Activated CD8-positive, alpha-beta T cell treated with anti-CD3 and anti-CD28 coated beads for 36 hours (primary cell): ENCODE measurements at regions not wholly inside any gene's neighbourhood (a gene's known extent, or its start where the extent isn't known, plus 50 kb on each side); places are given as distances from the start of the nearest gene placed in this dataset.

Source experiments
- ATAC-seq: fragments of 200-7000 bp; cut with Tn5 transposase; one replicate; pipeline ENCODE4 v1.10.0; 2021; ENCODE audit warnings: mild to moderate bottlenecking, moderate library complexity
- CTCF ChIA-PET: fragments of 350-600 bp; sonication (Branson Sonifier 250); formaldehyde crosslinking; loops from one replicate; lab custom pipeline; 2021; ENCODE audit warnings: antibody characterized with exemption; lab: Charles Lee
- POLR2A ChIA-PET: fragments of 350-600 bp; sonication (Branson Sonifier 250); formaldehyde crosslinking; loops from one replicate; lab custom pipeline; 2021; ENCODE audit warnings: antibody characterized with exemption; lab: Charles Lee
- DNase-seq: peaks from one replicate; pipeline ENCODE4 v3.0.0-alpha.2; 2020
- H3K27ac Mint-ChIP-seq: one replicate; pipeline ENCODE4 v1.8.0; 2021; ENCODE audit warnings: mild to moderate bottlenecking, mixed read lengths
- H3K27me3 Mint-ChIP-seq: one replicate; pipeline ENCODE4 v1.8.0; 2021; ENCODE audit warnings: mixed read lengths
- H3K36me3 Mint-ChIP-seq: one replicate; pipeline ENCODE4 v1.8.0; 2021; ENCODE audit warnings: low read depth, mixed read lengths
- H3K4me1 Mint-ChIP-seq: one replicate; pipeline ENCODE4 v1.8.0; 2021; ENCODE audit warnings: low read depth, mixed read lengths
- H3K4me3 Mint-ChIP-seq: one replicate; pipeline ENCODE4 v1.8.0; 2021; ENCODE audit warnings: mild to moderate bottlenecking, moderate library complexity, mixed read lengths
- H3K9me3 Mint-ChIP-seq: one replicate; pipeline ENCODE4 v1.8.0; 2021; ENCODE audit warnings: mixed read lengths
- intact Hi-C: fragments of 100-400 bp; cut with micrococcal nuclease; formaldehyde crosslinking; loops from one replicate; pipeline ENCODE4 v1.10.0; 2022
- TF ChIP-seq, protein P1 (sequence below): fragments of 200-600 bp; IDR thresholded peaks from one replicate; pipeline ENCODE4 v1.8.0; 2022; ENCODE audit warnings: antibody characterized with exemption, mild to moderate bottlenecking

DNA sequence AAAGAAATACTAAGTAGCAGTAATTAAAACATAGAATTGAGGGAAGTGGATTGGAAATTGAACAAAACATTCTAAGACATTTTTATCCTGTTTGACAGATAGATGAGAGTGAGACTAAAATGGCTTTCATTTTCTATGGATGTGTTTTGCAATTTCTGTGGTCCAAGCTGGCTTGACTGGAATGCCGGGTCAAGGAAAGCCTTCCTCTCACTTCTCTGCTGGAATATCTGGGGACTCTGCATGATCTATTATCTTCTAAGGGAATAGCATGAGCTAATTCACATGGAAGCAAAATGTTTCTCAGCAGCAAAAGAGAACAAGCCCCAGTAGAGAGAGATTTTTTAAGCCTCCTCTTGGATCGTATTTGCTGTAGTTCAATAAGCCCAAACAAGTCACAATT is 407.9 kb upstream of the ATXN7L3B start:
- ATAC-seq, result no peak
- H3K4me3 Mint-ChIP-seq, result no peak overlapping the region
- H3K9me3 Mint-ChIP-seq, result peaks cover 8% of the 10 kb centered on the region
- POLR2A ChIA-PET, result no interaction called here
- TF ChIP-seq, protein P1, sequence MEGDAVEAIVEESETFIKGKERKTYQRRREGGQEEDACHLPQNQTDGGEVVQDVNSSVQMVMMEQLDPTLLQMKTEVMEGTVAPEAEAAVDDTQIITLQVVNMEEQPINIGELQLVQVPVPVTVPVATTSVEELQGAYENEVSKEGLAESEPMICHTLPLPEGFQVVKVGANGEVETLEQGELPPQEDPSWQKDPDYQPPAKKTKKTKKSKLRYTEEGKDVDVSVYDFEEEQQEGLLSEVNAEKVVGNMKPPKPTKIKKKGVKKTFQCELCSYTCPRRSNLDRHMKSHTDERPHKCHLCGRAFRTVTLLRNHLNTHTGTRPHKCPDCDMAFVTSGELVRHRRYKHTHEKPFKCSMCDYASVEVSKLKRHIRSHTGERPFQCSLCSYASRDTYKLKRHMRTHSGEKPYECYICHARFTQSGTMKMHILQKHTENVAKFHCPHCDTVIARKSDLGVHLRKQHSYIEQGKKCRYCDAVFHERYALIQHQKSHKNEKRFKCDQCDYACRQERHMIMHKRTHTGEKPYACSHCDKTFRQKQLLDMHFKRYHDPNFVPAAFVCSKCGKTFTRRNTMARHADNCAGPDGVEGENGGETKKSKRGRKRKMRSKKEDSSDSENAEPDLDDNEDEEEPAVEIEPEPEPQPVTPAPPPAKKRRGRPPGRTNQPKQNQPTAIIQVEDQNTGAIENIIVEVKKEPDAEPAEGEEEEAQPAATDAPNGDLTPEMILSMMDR, result no peak
- intact Hi-C loops, result no loop called here
- H3K27ac Mint-ChIP-seq, result no peak overlapping the region
- CTCF ChIA-PET, result no interaction called here
- H3K4me1 Mint-ChIP-seq, result no peaks in the 10 kb centered on the region
- no peak for DNase-seq
- H3K27me3 Mint-ChIP-seq, result no peaks in the 10 kb centered on the region
- no peaks in the 10 kb centered on the region for H3K36me3 Mint-ChIP-seq

DNA sequence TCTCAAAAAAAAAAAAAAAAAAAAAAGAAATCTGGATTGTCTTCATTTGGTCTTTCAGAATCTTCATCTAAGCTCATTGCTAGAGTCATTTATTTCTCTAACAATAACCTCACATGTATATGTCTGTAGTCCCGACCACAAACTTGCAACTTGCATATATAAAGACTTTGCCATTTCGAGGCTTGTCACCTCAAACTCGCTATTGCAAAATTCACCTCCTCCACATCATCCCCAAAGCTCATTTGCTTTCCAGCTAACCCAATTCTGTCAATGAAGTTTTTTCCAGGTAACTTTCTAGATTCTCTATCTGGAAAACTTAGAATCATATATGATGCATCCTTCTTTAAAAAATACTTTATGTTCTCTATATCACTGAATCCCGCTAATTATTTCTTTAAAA is 393.2 kb upstream of the ATXN7L3B start:
- no peaks in the 10 kb centered on the region for H3K4me1 Mint-ChIP-seq
- H3K27me3 Mint-ChIP-seq, result no peaks in the 10 kb centered on the region
- POLR2A ChIA-PET, result no interaction called here
- CTCF ChIA-PET, result no interaction called here
- TF ChIP-seq, protein P1, result no peak
- intact Hi-C loops, result no loop called here
- no peaks in the 10 kb centered on the region for H3K36me3 Mint-ChIP-seq
- no peak overlapping the region for H3K27ac Mint-ChIP-seq
- no peak for ATAC-seq
- no peak overlapping the region for H3K4me3 Mint-ChIP-seq
- no peak for DNase-seq
- peaks cover 2% of the 10 kb centered on the region for H3K9me3 Mint-ChIP-seq

DNA sequence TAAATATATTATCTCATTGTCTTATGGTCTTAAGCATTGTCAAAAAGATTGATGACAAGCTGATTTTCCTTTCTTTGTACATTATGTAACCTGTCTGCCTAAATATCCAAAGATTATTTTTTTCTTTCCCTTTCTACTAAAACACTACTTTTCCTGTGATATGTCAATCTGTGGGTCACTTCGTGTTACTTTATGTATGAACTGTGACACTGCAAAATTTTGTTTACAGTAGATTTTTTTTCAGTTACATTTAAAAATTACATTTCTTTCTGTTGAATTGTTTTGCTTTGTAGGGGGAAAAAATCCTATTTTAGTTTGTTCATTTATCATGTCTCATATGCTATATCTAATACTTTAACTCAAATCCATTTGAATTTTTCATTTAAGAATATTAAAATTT is 392.3 kb upstream of the ATXN7L3B start:
- TF ChIP-seq, protein P1, result no peak
- ChIA-PET CTCF (no interaction called here), POLR2A (no interaction called here)
- no peaks in the 10 kb centered on the region for H3K27me3 Mint-ChIP-seq
- ATAC-seq (no peak), DNase-seq (no peak)
- no peak overlapping the region for H3K27ac Mint-ChIP-seq
- H3K9me3 Mint-ChIP-seq, result peaks cover 2% of the 10 kb centered on the region
- no peaks in the 10 kb centered on the region for H3K36me3 Mint-ChIP-seq
- no peak overlapping the region for H3K4me3 Mint-ChIP-seq
- intact Hi-C loops, result no loop called here
- H3K4me1 Mint-ChIP-seq, result no peaks in the 10 kb centered on the region

DNA sequence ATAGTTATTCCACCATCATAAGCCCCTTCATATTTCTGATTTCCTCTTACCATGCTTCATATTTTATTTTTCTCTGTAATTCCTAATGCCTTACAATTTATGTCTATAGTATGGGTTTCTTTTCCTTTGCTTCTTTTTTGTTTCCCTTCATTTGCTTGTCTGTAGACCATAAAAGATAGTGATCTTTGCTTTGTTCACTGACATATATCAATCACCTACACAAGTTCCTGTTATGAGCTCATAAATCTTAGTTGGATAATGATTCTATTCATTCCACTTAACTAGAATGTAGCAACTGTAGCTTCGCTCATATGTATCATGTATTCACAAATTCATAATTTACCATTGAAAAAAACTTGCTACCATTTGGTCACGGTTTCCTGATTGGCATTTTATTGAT is 388.8 kb upstream of the ATXN7L3B start:
- Mint-ChIP-seq H3K4me1 (no peaks in the 10 kb centered on the region), H3K4me3 (no peak overlapping the region), H3K27ac (no peak overlapping the region), H3K27me3 (no peaks in the 10 kb centered on the region), H3K9me3 (no peaks in the 10 kb centered on the region), H3K36me3 (no peaks in the 10 kb centered on the region)
- TF ChIP-seq, protein P1, result no peak
- DNase-seq (no peak), ATAC-seq (no peak)
- intact Hi-C loops, result no loop called here
- ChIA-PET POLR2A (no interaction called here), CTCF (no interaction called here)

DNA sequence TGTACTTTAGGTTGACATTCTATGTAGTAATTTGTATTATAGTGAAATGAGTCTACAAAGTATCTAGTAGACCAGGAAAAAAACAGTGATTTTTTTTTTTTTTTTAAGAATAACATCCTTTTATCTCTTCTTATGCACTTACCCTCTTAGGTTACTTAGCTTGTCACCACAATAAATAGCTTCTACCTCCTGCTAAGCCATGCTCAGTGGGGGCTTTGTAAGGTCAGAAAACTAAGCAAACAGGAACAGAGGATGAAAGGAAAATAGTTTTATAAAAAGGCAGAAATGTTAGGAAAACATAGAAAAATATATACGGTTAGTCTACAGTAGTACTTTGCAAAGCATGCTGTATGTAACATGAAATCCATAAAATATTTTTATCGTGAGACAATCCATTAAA is 385.3 kb upstream of the ATXN7L3B start:
- no peaks in the 10 kb centered on the region for H3K36me3 Mint-ChIP-seq
- H3K4me3 Mint-ChIP-seq, result no peak overlapping the region
- TF ChIP-seq, protein P1, result no peak
- POLR2A ChIA-PET, result interaction anchor here (0.9 kb wide), 1 partner anchor 11 kb away, joined by 4 read pairs; no protein-coding TSS in a partner anchor
- DNase-seq (no peak), ATAC-seq (no peak)
- no peak overlapping the region for H3K27ac Mint-ChIP-seq
- H3K27me3 Mint-ChIP-seq, result no peaks in the 10 kb centered on the region
- no peaks in the 10 kb centered on the region for H3K4me1 Mint-ChIP-seq
- intact Hi-C loops, result no loop called here
- no peaks in the 10 kb centered on the region for H3K9me3 Mint-ChIP-seq
- CTCF ChIA-PET, result no interaction called here
